ENCODE measurements at regions not wholly inside any gene's neighbourhood (a gene's known extent, or its start where the extent isn't known, plus 50 kb on each side); places are given as distances from the start of the nearest gene placed in this dataset.

GRCh38 chr6:144597511-144597910 lies 312.4 kb downstream of the UTRN start:
- Histone ChIP-seq H3K36me3 (peaks cover 11% of the 10 kb centered on the region), H3K27me3 (no peaks in the 10 kb centered on the region), H3K4me1 (no peaks in the 10 kb centered on the region), H3K4me3 (no peak overlapping the region), H3K9me3 (peaks cover 8% of the 10 kb centered on the region), H3K27ac (no peak overlapping the region)
- TF ChIP-seq POLR2AphosphoS5 (IDR thresholded peaks at IDR 0.05): no peak
- no peak for DNase-seq (ENCODE audit: low spot score in 2 of 2)

GRCh38 chr6:144599615-144600014 lies 314.5 kb downstream of the UTRN start:
- H3K36me3 ChIP-seq: peaks cover 11% of the 10 kb centered on the region
- DNase-seq (ENCODE audit: low spot score in 2 of 2): no peak
- H3K4me3 ChIP-seq: no peak overlapping the region
- WGBS: 100% methylated on average over 1 of the region's 1 CpG
- H3K9me3 ChIP-seq: peaks cover 8% of the 10 kb centered on the region
- H3K27ac ChIP-seq: no peak overlapping the region
- TF ChIP-seq POLR2AphosphoS5 (IDR thresholded peaks at IDR 0.05) (no peak), POLR2A (IDR thresholded peaks at IDR 0.05) (no peak), CTCF (IDR thresholded peaks at IDR 0.05) (no peak), EP300 (IDR thresholded peaks at IDR 0.05) (no peak)
- no peaks in the 10 kb centered on the region for H3K27me3 ChIP-seq
- no peaks in the 10 kb centered on the region for H3K4me1 ChIP-seq

GRCh38 chr6:144601221-144601620 lies 316.1 kb downstream of the UTRN start:
- H3K27me3 ChIP-seq: no peaks in the 10 kb centered on the region
- TF ChIP-seq EP300 (IDR thresholded peaks at IDR 0.05): no peak
- no peak for TF ChIP-seq POLR2A (IDR thresholded peaks at IDR 0.05)
- no peak for TF ChIP-seq POLR2AphosphoS5 (IDR thresholded peaks at IDR 0.05)
- TF ChIP-seq CTCF (IDR thresholded peaks at IDR 0.05): no peak
- H3K27ac ChIP-seq: no peak overlapping the region
- no peaks in the 10 kb centered on the region for H3K4me1 ChIP-seq
- H3K4me3 ChIP-seq: no peak overlapping the region
- 91% methylated on average over 2 of the region's 2 CpGs for WGBS
- peaks cover 11% of the 10 kb centered on the region for H3K36me3 ChIP-seq
- peaks cover 8% of the 10 kb centered on the region for H3K9me3 ChIP-seq
- DNase-seq (ENCODE audit: low spot score in 2 of 2): no peak

GRCh38 chr6:144602523-144603180 lies 317.5 kb downstream of the UTRN start:
- TF ChIP-seq EP300 (IDR thresholded peaks at IDR 0.05) (no peak), POLR2A (IDR thresholded peaks at IDR 0.05) (no peak), POLR2AphosphoS5 (IDR thresholded peaks at IDR 0.05) (no peak), CTCF (IDR thresholded peaks at IDR 0.05) (no peak)

GRCh38 chr6:144606083-144606482 lies 320.9 kb downstream of the UTRN start:
- no peaks in the 10 kb centered on the region for H3K4me1 ChIP-seq
- no peaks in the 10 kb centered on the region for H3K9me3 ChIP-seq
- H3K27me3 ChIP-seq: no peaks in the 10 kb centered on the region
- H3K36me3 ChIP-seq: peaks cover 3% of the 10 kb centered on the region
- H3K27ac ChIP-seq: no peak overlapping the region
- DNase-seq (ENCODE audit: low spot score in 2 of 2): no peak
- WGBS: 70% methylated on average over 2 of the region's 2 CpGs
- H3K4me3 ChIP-seq: no peak overlapping the region
- TF ChIP-seq POLR2A (IDR thresholded peaks at IDR 0.05): no peak
- TF ChIP-seq POLR2AphosphoS5 (IDR thresholded peaks at IDR 0.05): no peak
- no peak for TF ChIP-seq CTCF (IDR thresholded peaks at IDR 0.05)
- no peak for TF ChIP-seq EP300 (IDR thresholded peaks at IDR 0.05)

More at GRCh38 chr6:144602523-144603180, 317.5 kb downstream of the UTRN start:
- Histone ChIP-seq H3K4me3 (no peak overlapping the region), H3K36me3 (peaks cover 11% of the 10 kb centered on the region), H3K4me1 (no peaks in the 10 kb centered on the region), H3K27ac (no peak overlapping the region), H3K9me3 (peaks cover 8% of the 10 kb centered on the region), H3K27me3 (no peaks in the 10 kb centered on the region)
- 92% methylated on average over 3 of the region's 3 CpGs for WGBS
- DNase-seq (ENCODE audit: low spot score in 2 of 2): no peak

Data from suprapubic skin (tissue), 4 donors.